CD4-positive, alpha-beta T cell treated with Interleukin-12 subunit alpha and Interleukin-12 subunit beta, for 1 hour (primary cell): ENCODE measurements at regions not wholly inside any gene's neighbourhood (a gene's known extent, or its start where the extent isn't known, plus 50 kb on each side); places are given as distances from the start of the nearest gene placed in this dataset.

ENCODE experiments used
- DNase-seq: peaks from one replicate; pipeline ENCODE4 v3.0.0-alpha.2; 2020

- DNase-seq, result no peak
Observed at GRCh38 chr10:128499956-128500355, 373.7 kb upstream of the MKI67 start.

- no peak for DNase-seq
Observed at GRCh38 chr10:128500642-128501041, 374.4 kb upstream of the MKI67 start.

- DNase-seq, result no peak
Observed at GRCh38 chr10:128505346-128505745, 379.1 kb upstream of the MKI67 start.

GRCh38 chr10:128506423-128506822, 380.2 kb upstream of the MKI67 start:
- DNase-seq, result no peak

- DNase-seq, result no peak
Observed at GRCh38 chr10:128507066-128507465, 380.8 kb upstream of the MKI67 start.

DNA sequence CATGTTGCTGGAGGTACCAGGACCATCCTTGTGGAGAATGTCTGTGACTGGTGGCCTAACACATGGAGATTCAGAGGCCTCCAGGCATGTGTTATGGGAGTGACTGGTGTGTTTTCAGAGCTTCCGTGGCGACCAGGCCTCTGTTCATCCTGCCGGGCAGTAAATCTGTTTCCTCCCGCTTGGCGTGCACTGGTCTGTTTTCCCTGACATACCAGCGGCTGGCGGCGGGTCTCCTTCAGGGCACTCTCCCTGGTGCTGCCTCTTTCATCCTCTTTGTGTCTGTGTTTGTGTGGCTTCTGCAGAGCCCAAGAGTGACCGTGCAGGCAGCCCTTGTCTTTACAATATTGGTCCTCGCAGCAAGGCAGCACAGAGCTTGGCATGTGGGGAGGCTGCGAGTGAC, 385.1 kb upstream of the MKI67 start:
- no peak for DNase-seq

- no peak for DNase-seq
Observed at GRCh38 chr10:128512767-128513166, 386.5 kb upstream of the MKI67 start.

- DNase-seq, result no peak
Observed at GRCh38 chr10:128514536-128514935, 388.3 kb upstream of the MKI67 start.

- DNase-seq, result no peak
Observed at GRCh38 chr10:128516180-128516579, 390.0 kb upstream of the MKI67 start.

GRCh38 chr10:128517167-128517566, 390.9 kb upstream of the MKI67 start:
- DNase-seq, result no peak

GRCh38 chr10:128518000-128518399, 391.8 kb upstream of the MKI67 start:
- no peak for DNase-seq

- DNase-seq, result no peak
Observed at GRCh38 chr10:128519581-128519980, 393.4 kb upstream of the MKI67 start.

- no peak for DNase-seq
Observed at GRCh38 chr10:128520211-128520815, 394.1 kb upstream of the MKI67 start.

GRCh38 chr10:128522551-128523308, 396.5 kb upstream of the MKI67 start:
- no peak for DNase-seq

GRCh38 chr10:128525444-128525843, 399.2 kb upstream of the MKI67 start:
- no peak for DNase-seq

DNA sequence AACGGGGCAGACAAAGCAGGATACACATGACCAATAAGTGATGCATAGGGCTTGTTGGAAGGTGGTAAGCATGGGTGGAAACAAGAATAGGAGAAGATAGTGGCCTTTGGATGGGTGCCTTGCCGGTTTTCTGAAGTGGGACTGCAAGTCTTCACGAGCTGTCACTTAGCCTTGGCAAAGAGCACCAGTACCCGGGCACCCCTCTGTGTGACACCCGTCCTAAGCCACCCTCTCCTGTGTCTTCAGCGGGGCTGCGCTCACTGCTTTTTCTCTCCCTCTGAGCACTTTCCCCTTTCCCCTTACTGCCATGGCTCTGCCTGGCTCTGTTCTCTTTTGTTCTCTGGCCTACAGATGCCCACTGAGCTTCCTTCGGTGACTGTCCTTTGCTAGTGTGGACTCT, 399.7 kb upstream of the MKI67 start:
- no peak for DNase-seq

DNA sequence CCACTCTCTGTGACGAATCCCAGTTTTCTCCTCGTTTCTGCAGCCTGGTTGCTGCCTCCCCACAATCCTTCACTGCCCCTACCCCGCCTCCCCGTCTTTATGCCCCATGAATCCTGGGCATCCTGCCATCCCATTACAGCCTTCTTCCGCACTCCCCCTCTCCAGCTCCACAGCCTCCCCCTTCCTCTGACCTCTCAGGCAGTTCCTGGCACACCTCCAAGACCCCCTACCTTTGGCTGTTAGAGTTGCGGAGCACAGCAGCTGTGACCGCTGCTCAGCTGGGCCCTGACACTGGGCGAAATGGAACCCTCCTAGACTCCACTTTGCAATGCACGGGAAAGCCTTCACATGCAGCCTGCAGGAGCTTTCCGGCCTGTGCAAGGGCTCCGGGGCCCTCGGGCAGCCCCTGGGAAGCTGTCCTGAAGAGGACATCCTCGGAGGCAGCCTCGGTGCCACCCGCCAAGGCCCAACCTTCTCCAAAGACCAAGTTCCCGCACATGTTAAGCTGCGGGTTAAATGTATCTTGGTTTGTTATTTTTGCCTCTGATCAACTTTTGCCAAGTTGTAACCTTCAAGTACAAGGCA, 400.7 kb upstream of the MKI67 start:
- no peak for DNase-seq

- DNase-seq, result no peak
Observed at GRCh38 chr10:128527711-128528110, 401.5 kb upstream of the MKI67 start.

- DNase-seq, result no peak
Observed at GRCh38 chr10:128528167-128528566, 401.9 kb upstream of the MKI67 start.

- DNase-seq, result no peak
Observed at GRCh38 chr10:128528781-128529180, 402.6 kb upstream of the MKI67 start.

DNA sequence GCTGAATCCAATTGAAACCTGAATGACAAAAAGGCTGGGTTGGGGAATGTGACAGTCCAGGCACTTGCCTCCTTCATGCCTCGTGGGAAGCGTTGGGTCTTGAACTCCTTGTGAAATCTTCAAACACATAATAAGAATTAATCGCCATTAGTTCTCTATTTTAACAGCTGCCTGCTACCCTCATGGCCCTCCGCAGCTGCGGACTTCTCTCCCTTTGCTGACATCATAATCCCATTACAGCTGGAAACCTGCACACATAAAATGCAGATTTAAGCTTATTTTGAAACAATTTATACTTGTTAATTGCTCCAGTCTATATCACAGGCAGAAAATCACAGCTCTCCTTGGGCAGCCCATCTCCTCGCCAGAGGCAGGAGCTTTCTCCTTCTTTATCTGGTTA, 403.0 kb upstream of the MKI67 start:
- DNase-seq, result no peak

GRCh38 chr10:128530301-128530700, 404.1 kb upstream of the MKI67 start:
- DNase-seq, result no peak

DNA sequence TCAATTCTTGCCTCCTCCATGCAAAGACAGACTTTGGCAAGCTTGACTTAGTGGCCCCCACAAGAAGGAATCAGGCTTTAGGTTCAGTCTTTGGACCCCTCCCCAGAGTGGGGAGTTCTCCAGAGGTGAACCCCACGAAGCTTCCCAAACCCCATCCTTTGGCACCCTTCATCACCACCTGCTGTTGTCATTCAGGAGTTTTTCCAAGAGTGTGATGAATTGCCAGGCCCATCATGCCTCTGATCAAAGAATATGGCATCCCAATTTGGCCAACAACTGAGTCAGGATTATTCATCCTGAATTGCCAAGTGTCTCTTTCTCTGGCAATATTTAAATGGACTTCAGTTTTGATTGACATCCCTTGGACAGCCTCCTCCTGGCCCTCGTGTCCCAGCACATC, 404.7 kb upstream of the MKI67 start:
- DNase-seq, result no peak

DNA sequence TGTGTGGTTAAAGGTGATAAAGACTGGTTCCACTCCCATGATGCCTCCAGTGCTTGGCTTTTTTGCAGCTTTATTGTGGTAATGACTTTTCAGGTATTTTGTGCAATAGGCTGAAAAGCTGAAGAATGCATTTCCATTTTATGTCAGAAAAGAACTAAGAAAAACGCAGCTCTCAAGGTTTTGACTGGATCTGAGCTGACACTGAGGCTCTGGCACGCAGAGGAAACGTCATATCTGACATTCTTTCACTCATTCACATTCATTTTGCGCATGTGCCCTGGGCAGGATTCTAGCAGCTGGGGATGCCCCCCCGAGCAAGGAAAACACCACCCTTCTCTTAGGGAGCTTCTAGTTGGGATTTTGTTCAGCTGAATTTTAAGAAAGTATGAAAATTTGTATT, 408.5 kb upstream of the MKI67 start:
- DNase-seq, result no peak

DNA sequence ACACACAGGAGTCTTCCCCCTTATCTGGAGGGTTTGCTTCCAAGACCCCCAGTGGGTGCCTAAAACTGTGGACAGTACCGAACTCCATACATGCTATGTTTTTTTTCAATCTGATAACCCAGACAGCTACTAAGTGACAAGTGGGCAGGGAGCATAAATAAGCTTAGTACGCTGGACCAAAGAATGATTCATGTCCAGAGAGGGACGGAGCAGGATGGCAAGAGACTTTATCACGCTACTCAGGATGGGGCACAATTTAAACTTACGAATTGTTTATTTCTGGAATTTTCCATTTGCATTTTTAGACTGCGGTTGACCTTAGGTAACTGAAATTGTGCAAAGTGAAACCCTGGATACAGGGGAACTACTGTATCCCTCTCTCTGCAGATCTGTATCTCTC, 410.0 kb upstream of the MKI67 start:
- no peak for DNase-seq
